ENCODE measurements at regions not wholly inside any gene's neighbourhood (a gene's known extent, or its start where the extent isn't known, plus 50 kb on each side); places are given as distances from the start of the nearest gene placed in this dataset.

- no peak for DNase-seq (ENCODE audit: low read depth, low spot score)
- Histone ChIP-seq H3K27me3 (ENCODE audit: control insufficient read depth, extremely low read depth, insufficient read depth, low read length) (no peaks in the 10 kb centered on the region), H4K20me1 (ENCODE audit: control insufficient read depth, extremely low read depth, insufficient read depth, low read length) (no peaks in the 10 kb centered on the region), H3K27ac (ENCODE audit: control insufficient read depth, insufficient read depth, low read length) (no peak overlapping the region), H3K4me1 (ENCODE audit: control insufficient read depth, extremely low read depth, insufficient read depth, low read length) (no peaks in the 10 kb centered on the region), H2AFZ (ENCODE audit: control insufficient read depth, low read length) (no peak overlapping the region), H3K4me2 (ENCODE audit: control insufficient read depth, extremely low read depth, insufficient read depth, low read depth, low read length) (no peak overlapping the region), H3K9me1 (ENCODE audit: control insufficient read depth, extremely low read depth, insufficient read depth, low read length) (no peaks in the 10 kb centered on the region), H3K9me3 (ENCODE audit: control insufficient read depth, low read depth, low read length) (no peaks in the 10 kb centered on the region), H3K79me2 (ENCODE audit: control insufficient read depth, insufficient read depth, low read length) (no peaks in the 10 kb centered on the region), H3K36me3 (ENCODE audit: control insufficient read depth in 2 of 2, extremely low read depth in 1 of 2, insufficient read depth in 2 of 2, low read length in 2 of 2) (no peaks in the 10 kb centered on the region), H3K9ac (ENCODE audit: control insufficient read depth, extremely low read depth, insufficient read depth, low read length) (no peak overlapping the region), H3K4me3 (ENCODE audit: control insufficient read depth in 2 of 3, extremely low read depth in 1 of 3, insufficient read depth in 2 of 3, low read depth in 1 of 3, low read length in 3 of 3) (no peak overlapping the region)
- dilution Hi-C loops (cut with MboI; ENCODE audit: extremely low pct_ligation_motif_present, low sequenced_read_pairs): no loop called here
- FAIRE-seq: no peak
- TF ChIP-seq EZH2 (IDR thresholded peaks at IDR 0.05; ENCODE audit: low read length) (no peak), CTCF (optimal IDR thresholded peaks at IDR 0.05 in 1 of 3, IDR thresholded peaks at IDR 0.05 in 1 of 3, conservative IDR thresholded peaks at IDR 0.05 in 1 of 3; ENCODE audit: extremely low read depth in 1 of 3, insufficient read depth in 2 of 3, low read length in 3 of 3) (no peak)
Observed at GRCh38 chr4:154916068-154916467, 135.0 kb downstream of the RBM46 start.

GRCh38 chr4:154927126-154927680 is 146.1 kb downstream of the RBM46 start:
- Histone ChIP-seq H3K79me2 (ENCODE audit: control insufficient read depth, insufficient read depth, low read length) (no peaks in the 10 kb centered on the region), H3K4me3 (ENCODE audit: control insufficient read depth in 2 of 3, extremely low read depth in 1 of 3, insufficient read depth in 2 of 3, low read depth in 1 of 3, low read length in 3 of 3) (no peak overlapping the region), H3K9me1 (ENCODE audit: control insufficient read depth, extremely low read depth, insufficient read depth, low read length) (no peaks in the 10 kb centered on the region), H3K4me2 (ENCODE audit: control insufficient read depth, extremely low read depth, insufficient read depth, low read depth, low read length) (no peak overlapping the region), H3K9me3 (ENCODE audit: control insufficient read depth, low read depth, low read length) (no peaks in the 10 kb centered on the region), H3K4me1 (ENCODE audit: control insufficient read depth, extremely low read depth, insufficient read depth, low read length) (no peaks in the 10 kb centered on the region), H2AFZ (ENCODE audit: control insufficient read depth, low read length) (no peak overlapping the region), H3K36me3 (ENCODE audit: control insufficient read depth in 2 of 2, extremely low read depth in 1 of 2, insufficient read depth in 2 of 2, low read length in 2 of 2) (no peaks in the 10 kb centered on the region), H3K27ac (ENCODE audit: control insufficient read depth, insufficient read depth, low read length) (no peak overlapping the region), H4K20me1 (ENCODE audit: control insufficient read depth, extremely low read depth, insufficient read depth, low read length) (no peaks in the 10 kb centered on the region), H3K9ac (ENCODE audit: control insufficient read depth, extremely low read depth, insufficient read depth, low read length) (no peak overlapping the region), H3K27me3 (ENCODE audit: control insufficient read depth, extremely low read depth, insufficient read depth, low read length) (no peaks in the 10 kb centered on the region)
- FAIRE-seq (no peak), DNase-seq (ENCODE audit: low read depth, low spot score) (no peak)
- dilution Hi-C loops (cut with MboI; ENCODE audit: extremely low pct_ligation_motif_present, low sequenced_read_pairs): no loop called here
- no peak for TF ChIP-seq EZH2 (IDR thresholded peaks at IDR 0.05; ENCODE audit: low read length)
- TF ChIP-seq CTCF (optimal IDR thresholded peaks at IDR 0.05 in 1 of 3, IDR thresholded peaks at IDR 0.05 in 1 of 3, conservative IDR thresholded peaks at IDR 0.05 in 1 of 3; ENCODE audit: extremely low read depth in 1 of 3, insufficient read depth in 2 of 3, low read length in 3 of 3): no peak
